PFSK-1 (cell line): ENCODE measurements at regions not wholly inside any gene's neighbourhood (a gene's known extent, or its start where the extent isn't known, plus 50 kb on each side); places are given as distances from the start of the nearest gene placed in this dataset.

ENCODE experiments used
- FOXP2 ChIP-seq: optimal IDR thresholded peaks from 2 replicates; pipeline ENCODE3; 2011; ENCODE audit warnings: borderline replicate concordance, control low read depth, inconsistent platforms; ENCODE audit not compliant: insufficient read depth; ENCODE audit errors: extremely low read length, extremely low read depth
- POLR2AphosphoS5 ChIP-seq: IDR thresholded peaks from 2 replicates; pipeline ENCODE4 v1.6.1; 2012; ENCODE audit warnings: low read depth, mild to moderate bottlenecking, control low read depth, low read length, moderate library complexity
- SIN3A ChIP-seq: IDR thresholded peaks from 2 replicates; pipeline ENCODE4 v1.6.1; 2012; ENCODE audit warnings: mild to moderate bottlenecking, low read length, moderate library complexity, borderline replicate concordance; ENCODE audit not compliant: insufficient read depth
- TAF1 ChIP-seq: IDR thresholded peaks from 2 replicates; pipeline ENCODE4 v1.6.1; 2012; ENCODE audit warnings: low read length, control low read depth, borderline replicate concordance; ENCODE audit not compliant: insufficient read depth
- TF ChIP-seq, protein P1 (sequence below), 2 experiments: IDR thresholded peaks; 2 replicates each; pipeline versions ENCODE4 v1.6.1 to v1.8.0; 2011 to 2012; ENCODE audit warnings: low read depth in 2 of 2, low read length in 2 of 2, control low read depth in 1 of 2, inconsistent platforms in 1 of 2, mild to moderate bottlenecking in 1 of 2, moderate library complexity in 1 of 2; ENCODE audit not compliant: insufficient read depth in 1 of 2

DNA sequence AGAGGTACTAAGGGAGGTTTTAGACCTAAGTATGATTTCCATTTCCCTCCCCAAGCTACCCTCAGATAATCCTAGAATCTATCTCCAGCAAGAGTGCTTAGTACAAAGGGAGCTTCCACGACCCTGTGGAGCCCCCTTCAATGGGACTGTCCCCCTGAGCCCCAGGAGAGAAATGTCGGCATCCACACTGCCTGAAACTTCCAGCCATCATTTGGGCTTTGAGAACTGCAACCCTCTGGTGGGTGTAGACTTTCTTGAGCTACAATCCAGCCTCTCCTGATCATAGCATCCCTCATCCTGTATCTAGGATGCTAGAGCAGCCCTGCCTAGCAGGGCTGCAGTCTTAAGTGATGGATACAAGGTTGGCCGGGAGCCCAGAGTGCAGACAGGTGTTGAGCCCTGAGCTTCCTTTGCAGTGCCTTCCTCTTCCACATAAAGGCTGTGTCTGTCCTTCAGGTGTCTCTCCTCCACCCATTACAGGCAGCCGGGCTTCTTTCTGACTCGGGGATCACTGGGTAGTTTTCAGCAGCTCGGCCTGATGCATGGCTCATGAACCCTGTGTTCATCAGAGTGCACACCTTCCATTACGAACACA, 424.5 kb downstream of the PREX1 start:
- TF ChIP-seq FOXP2 (no peak), SIN3A (no peak), TAF1 (no peak), POLR2AphosphoS5 (no peak)
- TF ChIP-seq, protein P1, sequence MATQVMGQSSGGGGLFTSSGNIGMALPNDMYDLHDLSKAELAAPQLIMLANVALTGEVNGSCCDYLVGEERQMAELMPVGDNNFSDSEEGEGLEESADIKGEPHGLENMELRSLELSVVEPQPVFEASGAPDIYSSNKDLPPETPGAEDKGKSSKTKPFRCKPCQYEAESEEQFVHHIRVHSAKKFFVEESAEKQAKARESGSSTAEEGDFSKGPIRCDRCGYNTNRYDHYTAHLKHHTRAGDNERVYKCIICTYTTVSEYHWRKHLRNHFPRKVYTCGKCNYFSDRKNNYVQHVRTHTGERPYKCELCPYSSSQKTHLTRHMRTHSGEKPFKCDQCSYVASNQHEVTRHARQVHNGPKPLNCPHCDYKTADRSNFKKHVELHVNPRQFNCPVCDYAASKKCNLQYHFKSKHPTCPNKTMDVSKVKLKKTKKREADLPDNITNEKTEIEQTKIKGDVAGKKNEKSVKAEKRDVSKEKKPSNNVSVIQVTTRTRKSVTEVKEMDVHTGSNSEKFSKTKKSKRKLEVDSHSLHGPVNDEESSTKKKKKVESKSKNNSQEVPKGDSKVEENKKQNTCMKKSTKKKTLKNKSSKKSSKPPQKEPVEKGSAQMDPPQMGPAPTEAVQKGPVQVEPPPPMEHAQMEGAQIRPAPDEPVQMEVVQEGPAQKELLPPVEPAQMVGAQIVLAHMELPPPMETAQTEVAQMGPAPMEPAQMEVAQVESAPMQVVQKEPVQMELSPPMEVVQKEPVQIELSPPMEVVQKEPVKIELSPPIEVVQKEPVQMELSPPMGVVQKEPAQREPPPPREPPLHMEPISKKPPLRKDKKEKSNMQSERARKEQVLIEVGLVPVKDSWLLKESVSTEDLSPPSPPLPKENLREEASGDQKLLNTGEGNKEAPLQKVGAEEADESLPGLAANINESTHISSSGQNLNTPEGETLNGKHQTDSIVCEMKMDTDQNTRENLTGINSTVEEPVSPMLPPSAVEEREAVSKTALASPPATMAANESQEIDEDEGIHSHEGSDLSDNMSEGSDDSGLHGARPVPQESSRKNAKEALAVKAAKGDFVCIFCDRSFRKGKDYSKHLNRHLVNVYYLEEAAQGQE (IDR thresholded peaks at IDR 0.05; ENCODE audit: insufficient read depth in 1 of 2, low read depth in 2 of 2, low read length in 2 of 2) = no peak

DNA sequence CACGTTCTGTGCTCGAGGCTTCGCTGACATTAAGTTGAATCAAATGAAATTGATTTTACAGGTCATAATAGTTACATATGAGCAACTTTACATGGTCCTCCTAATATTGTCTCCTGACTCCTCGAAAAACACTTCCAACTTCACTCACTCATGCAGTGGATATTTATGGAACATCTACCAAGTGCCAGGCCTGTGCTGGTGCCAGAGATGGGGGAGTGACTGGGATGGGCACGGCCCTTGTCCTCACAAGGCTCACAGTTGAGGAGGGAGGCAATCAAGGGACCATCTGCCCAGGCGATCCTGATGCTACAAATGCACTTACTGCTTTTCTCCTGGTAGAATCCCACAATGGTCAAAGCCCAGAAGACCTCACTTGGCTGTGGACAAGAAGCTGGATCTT, 426.4 kb downstream of the PREX1 start:
- no peak for TF ChIP-seq TAF1
- no peak for TF ChIP-seq POLR2AphosphoS5
- TF ChIP-seq, protein P1 (IDR thresholded peaks at IDR 0.05; ENCODE audit: insufficient read depth in 1 of 2, low read depth in 2 of 2, low read length in 2 of 2) = no peak
- no peak for TF ChIP-seq FOXP2
- no peak for TF ChIP-seq SIN3A

DNA sequence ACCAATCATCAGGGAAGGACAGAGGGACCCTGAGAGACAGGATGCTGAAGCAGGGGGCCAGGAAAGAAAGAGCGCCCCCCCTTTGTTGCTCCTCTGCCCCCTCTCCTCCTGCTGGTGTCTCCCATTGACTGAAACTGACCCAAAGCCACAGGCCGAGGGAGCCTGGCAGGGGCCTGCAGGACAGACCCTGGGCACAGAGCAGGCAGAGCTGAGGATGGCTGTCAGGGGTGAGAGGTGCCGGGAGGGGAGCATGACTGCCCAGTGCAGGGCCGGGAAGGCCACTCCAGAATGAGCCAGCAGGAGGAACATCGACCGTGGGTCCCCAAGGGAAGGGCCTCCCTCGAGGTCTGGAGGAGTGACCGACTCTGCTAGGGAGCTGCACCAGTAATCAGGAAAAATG, 427.8 kb downstream of the PREX1 start:
- TF ChIP-seq POLR2AphosphoS5 (no peak), TAF1 (no peak), SIN3A (no peak), FOXP2 (no peak)
- TF ChIP-seq, protein P1 (IDR thresholded peaks at IDR 0.05; ENCODE audit: insufficient read depth in 1 of 2, low read depth in 2 of 2, low read length in 2 of 2) = no peak

DNA sequence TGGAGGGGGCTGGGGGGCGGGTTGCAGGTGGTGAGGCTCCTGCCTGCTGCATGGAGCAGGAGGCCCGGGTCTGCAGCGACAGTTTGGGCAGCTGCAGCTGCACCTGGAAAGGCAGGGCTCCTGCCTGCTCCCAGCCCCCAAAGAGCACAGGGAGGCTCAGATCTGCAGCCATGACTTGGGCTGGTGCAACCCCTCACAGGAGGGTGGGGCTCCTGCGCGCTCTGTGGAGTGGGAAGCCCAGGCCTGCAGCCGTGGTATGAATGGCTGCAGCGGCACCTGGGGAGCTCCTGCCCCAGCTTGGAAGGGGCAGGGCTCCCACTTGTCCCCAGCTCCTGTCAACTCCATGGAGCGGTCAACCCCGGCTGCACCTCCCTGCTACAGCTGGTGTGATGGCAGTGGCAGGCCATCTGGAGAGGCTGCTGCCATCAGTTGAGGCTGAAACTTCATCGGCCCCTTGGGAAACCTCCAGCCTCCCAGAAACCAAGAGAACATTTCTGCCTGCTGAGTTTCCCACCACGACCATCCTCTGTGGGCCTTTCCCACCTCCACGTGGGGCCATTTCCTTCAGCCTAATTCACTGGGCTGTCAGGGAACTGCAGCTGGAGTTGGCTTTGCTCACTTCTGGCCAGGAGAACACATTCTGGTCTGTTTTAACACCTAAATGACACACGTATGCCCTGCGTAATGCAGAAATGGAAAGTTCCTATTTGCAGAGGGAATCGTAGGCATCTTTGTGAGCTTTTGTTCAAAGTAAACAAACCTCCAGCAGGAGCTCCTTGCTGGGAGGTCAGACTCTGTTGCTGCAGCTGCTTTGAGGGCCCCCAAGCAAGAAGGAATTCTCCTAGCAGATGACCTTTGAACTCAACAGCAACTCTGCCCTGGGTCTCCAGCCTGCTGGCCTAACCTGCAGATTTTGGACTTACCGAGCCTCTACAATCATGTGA, 429.0 kb downstream of the PREX1 start:
- TF ChIP-seq FOXP2 = no peak
- TF ChIP-seq SIN3A = no peak
- TF ChIP-seq, protein P1 (IDR thresholded peaks at IDR 0.05; ENCODE audit: insufficient read depth in 1 of 2, low read depth in 2 of 2, low read length in 2 of 2) = no peak
- no peak for TF ChIP-seq POLR2AphosphoS5
- no peak for TF ChIP-seq TAF1
